ENCODE measurements at regions not wholly inside any gene's neighbourhood (a gene's known extent, or its start where the extent isn't known, plus 50 kb on each side); places are given as distances from the start of the nearest gene placed in this dataset.

DNA sequence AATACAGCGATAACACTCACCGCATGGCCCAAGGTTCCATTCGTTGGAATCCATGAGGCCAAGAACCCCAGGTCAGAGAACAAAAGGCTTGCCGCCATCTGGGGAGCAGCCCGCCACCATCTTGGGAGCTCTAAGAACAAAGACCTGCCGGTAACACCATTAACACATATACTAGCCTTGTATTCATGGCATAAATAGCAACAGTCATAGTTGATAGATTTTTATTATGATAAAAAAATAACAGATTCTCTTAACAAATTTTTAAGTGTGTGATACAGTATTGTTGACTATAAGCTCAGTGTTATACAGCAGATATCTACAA, 309.4 kb downstream of the GLUD2 start:
- Histone ChIP-seq H3K27ac (ENCODE audit: low read length) (no peak overlapping the region), H3K9me3 (ENCODE audit: control insufficient read depth, insufficient read depth, low read depth, low read length) (no peaks in the 10 kb centered on the region), H3K36me3 (ENCODE audit: control insufficient read depth, insufficient read depth, low read length) (no peaks in the 10 kb centered on the region), H3K27me3 (ENCODE audit: control insufficient read depth, insufficient read depth, low read length) (no peaks in the 10 kb centered on the region), H3K4me3 (ENCODE audit: low read depth in 2 of 2, low read length in 2 of 2) (no peak overlapping the region), H3K4me1 (ENCODE audit: control insufficient read depth, insufficient read depth, low read length) (no peaks in the 10 kb centered on the region)
- BruUV-seq (replicated peaks) = no TSS peak
- TF ChIP-seq TCF7L2 (IDR thresholded peaks at IDR 0.05; ENCODE audit: low read depth, low read length) (no peak), SIN3A (IDR thresholded peaks at IDR 0.05; ENCODE audit: borderline replicate concordance, insufficient read depth, low read depth, low read length) (no peak), POLR2AphosphoS5 (IDR thresholded peaks at IDR 0.05; ENCODE audit: low read depth, low read length) (no peak)
- TF ChIP-seq, protein P1, sequence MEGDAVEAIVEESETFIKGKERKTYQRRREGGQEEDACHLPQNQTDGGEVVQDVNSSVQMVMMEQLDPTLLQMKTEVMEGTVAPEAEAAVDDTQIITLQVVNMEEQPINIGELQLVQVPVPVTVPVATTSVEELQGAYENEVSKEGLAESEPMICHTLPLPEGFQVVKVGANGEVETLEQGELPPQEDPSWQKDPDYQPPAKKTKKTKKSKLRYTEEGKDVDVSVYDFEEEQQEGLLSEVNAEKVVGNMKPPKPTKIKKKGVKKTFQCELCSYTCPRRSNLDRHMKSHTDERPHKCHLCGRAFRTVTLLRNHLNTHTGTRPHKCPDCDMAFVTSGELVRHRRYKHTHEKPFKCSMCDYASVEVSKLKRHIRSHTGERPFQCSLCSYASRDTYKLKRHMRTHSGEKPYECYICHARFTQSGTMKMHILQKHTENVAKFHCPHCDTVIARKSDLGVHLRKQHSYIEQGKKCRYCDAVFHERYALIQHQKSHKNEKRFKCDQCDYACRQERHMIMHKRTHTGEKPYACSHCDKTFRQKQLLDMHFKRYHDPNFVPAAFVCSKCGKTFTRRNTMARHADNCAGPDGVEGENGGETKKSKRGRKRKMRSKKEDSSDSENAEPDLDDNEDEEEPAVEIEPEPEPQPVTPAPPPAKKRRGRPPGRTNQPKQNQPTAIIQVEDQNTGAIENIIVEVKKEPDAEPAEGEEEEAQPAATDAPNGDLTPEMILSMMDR (IDR thresholded peaks at IDR 0.05) = no peak
- TF ChIP-seq, protein P2, sequence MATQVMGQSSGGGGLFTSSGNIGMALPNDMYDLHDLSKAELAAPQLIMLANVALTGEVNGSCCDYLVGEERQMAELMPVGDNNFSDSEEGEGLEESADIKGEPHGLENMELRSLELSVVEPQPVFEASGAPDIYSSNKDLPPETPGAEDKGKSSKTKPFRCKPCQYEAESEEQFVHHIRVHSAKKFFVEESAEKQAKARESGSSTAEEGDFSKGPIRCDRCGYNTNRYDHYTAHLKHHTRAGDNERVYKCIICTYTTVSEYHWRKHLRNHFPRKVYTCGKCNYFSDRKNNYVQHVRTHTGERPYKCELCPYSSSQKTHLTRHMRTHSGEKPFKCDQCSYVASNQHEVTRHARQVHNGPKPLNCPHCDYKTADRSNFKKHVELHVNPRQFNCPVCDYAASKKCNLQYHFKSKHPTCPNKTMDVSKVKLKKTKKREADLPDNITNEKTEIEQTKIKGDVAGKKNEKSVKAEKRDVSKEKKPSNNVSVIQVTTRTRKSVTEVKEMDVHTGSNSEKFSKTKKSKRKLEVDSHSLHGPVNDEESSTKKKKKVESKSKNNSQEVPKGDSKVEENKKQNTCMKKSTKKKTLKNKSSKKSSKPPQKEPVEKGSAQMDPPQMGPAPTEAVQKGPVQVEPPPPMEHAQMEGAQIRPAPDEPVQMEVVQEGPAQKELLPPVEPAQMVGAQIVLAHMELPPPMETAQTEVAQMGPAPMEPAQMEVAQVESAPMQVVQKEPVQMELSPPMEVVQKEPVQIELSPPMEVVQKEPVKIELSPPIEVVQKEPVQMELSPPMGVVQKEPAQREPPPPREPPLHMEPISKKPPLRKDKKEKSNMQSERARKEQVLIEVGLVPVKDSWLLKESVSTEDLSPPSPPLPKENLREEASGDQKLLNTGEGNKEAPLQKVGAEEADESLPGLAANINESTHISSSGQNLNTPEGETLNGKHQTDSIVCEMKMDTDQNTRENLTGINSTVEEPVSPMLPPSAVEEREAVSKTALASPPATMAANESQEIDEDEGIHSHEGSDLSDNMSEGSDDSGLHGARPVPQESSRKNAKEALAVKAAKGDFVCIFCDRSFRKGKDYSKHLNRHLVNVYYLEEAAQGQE (IDR thresholded peaks at IDR 0.05; ENCODE audit: insufficient read depth in 1 of 2, low read depth in 2 of 2, low read length in 1 of 2) = no peak
- no peak for DNase-seq (ENCODE audit: low read depth, low spot score)
- ChIA-PET POLR2A (no interaction called here), CTCF (no interaction called here)
- intact Hi-C loops (cut with micrococcal nuclease; ENCODE audit: unreplicated experiment) = no loop called here
- ATAC-seq = no peak
- in situ Hi-C loops (cut with HindIII; ENCODE audit: low pct_unique_long_range_greater_than_20kb, low sequenced_read_pairs) = no loop called here

DNA sequence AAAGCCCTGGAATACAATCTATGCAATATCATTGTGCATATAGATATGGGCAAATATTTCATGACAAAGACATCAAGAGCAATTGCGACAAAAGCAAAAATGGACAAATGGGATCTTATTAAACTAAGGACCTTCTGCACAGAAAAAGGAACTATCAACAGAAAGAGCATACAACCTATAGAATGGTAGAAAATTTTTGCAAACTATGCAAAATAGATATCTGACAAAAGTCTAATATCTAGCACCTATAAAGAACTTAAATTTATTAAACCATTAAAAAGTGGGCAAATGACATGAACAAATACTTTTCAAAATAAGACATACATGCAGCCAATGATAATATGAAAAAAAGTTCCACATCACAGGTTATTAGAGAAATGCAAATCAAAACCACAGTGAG, 312.9 kb downstream of the GLUD2 start:
- Histone ChIP-seq H3K27ac (ENCODE audit: low read length) (no peak overlapping the region), H3K4me1 (ENCODE audit: control insufficient read depth, insufficient read depth, low read length) (no peaks in the 10 kb centered on the region), H3K9me3 (ENCODE audit: control insufficient read depth, insufficient read depth, low read depth, low read length) (no peaks in the 10 kb centered on the region), H3K4me3 (ENCODE audit: low read depth in 2 of 2, low read length in 2 of 2) (no peak overlapping the region), H3K27me3 (ENCODE audit: control insufficient read depth, insufficient read depth, low read length) (no peaks in the 10 kb centered on the region), H3K36me3 (ENCODE audit: control insufficient read depth, insufficient read depth, low read length) (no peaks in the 10 kb centered on the region)
- ChIA-PET POLR2A (no interaction called here), CTCF (no interaction called here)
- in situ Hi-C loops (cut with HindIII; ENCODE audit: low pct_unique_long_range_greater_than_20kb, low sequenced_read_pairs) (no loop called here), intact Hi-C loops (cut with micrococcal nuclease; ENCODE audit: unreplicated experiment) (no loop called here)
- BruUV-seq (replicated peaks) = no TSS peak
- ATAC-seq (no peak), DNase-seq (ENCODE audit: low read depth, low spot score) (no peak)
- TF ChIP-seq, protein P1 (IDR thresholded peaks at IDR 0.05) = no peak
- no peak for TF ChIP-seq POLR2AphosphoS5 (IDR thresholded peaks at IDR 0.05; ENCODE audit: low read depth, low read length)
- no peak for TF ChIP-seq TCF7L2 (IDR thresholded peaks at IDR 0.05; ENCODE audit: low read depth, low read length)
- TF ChIP-seq, protein P2 (IDR thresholded peaks at IDR 0.05; ENCODE audit: insufficient read depth in 1 of 2, low read depth in 2 of 2, low read length in 1 of 2) = no peak
- no peak for TF ChIP-seq SIN3A (IDR thresholded peaks at IDR 0.05; ENCODE audit: borderline replicate concordance, insufficient read depth, low read depth, low read length)

All from Panc1 (cell line).